ENCODE measurements at regions not wholly inside any gene's neighbourhood (a gene's known extent, or its start where the extent isn't known, plus 50 kb on each side); places are given as distances from the start of the nearest gene placed in this dataset.

DNA sequence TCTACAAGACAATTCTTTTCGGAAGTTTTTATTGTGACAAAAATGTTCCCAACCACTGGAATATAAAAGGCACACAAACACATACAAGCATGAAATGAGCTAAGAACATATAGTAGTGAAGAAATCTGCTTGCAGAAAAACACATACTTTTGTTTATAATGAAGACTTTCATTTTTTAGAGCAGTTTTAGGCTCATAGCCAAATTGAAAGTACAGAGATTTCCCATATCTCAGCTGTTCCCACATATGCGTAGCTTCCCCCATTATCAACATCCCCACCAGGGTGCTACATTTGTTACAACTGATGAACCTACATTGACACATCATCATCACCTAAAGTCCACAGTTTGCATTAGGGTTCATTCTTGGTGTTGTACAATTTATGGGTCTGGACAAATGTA lies 249.4 kb downstream of the KCTD12 start:
- no peak overlapping the region for H3K9ac ChIP-seq

DNA sequence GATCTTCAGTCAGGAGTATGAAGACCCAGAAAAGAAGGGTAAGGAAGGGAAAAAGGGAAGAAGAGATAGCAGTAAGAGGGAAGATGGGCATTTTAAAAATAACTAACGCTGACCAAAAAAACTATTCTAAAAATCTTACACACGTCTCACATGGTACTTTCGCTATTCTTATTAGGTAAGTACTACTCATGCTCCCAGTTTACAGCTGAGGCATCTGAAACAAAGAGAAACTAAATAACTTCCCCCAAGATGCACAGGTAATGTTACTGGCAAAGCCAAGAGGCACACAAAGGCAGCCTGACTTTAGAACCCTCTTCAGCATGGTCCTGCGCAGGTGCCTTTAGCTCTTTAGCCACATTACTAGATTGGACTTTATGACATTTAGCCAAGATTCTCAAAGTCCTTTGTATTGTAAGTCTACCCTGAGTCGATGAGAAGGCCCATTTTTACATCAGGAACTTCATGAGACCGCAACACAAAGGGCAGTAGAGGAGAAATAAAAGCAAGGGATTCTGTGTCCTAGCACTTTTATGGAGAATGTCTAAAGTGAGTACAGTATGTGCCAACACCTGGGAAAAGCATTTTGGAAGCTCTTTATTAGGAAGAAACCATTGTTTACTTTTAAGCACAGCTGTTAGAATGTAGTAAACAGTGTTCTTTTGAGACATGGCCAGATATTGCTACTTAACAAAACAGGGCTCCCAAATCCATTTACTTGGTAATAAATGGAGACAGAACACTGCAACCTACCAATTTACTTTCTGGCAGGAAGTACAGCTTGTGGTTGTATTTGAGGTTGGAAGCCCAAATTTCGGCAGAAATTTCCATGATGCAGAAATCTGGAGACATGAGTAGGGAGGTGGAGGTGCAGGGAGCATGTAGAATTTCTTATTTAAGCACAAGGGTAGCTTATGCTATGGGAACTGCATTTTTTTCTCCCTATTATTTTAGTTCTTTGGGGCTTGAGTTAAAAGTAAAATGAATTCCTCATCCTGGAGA lies 250.7 kb downstream of the KCTD12 start:
- Histone ChIP-seq H4K20me1 (no peaks in the 10 kb centered on the region), H3K4me3 (no peak overlapping the region), H3K27me3 (no peaks in the 10 kb centered on the region), H3K36me3 (no peaks in the 10 kb centered on the region), H3K9me3 (no peaks in the 10 kb centered on the region), H3K9ac (no peak overlapping the region), H3K4me2 (no peak overlapping the region), H3K4me1 (peaks cover 7% of the 10 kb centered on the region; the same call in 1 of the 2 replicates), H3K27ac (no peak overlapping the region)
- TF ChIP-seq Cebpa-rat (IDR thresholded peaks at IDR 0.05): no peak

More for the DNA sequence above, 249.4 kb downstream of the KCTD12 start:
- no peaks in the 10 kb centered on the region for H3K27me3 ChIP-seq
- no peak overlapping the region for H3K4me2 ChIP-seq
- no peaks in the 10 kb centered on the region for H3K36me3 ChIP-seq
- H4K20me1 ChIP-seq: no peaks in the 10 kb centered on the region
- peaks cover 7% of the 10 kb centered on the region; the same call in 1 of the 2 replicates for H3K4me1 ChIP-seq
- H3K9me3 ChIP-seq: no peaks in the 10 kb centered on the region
- no peak overlapping the region for H3K27ac ChIP-seq
- H3K4me3 ChIP-seq: no peak overlapping the region
- no peak for TF ChIP-seq Cebpa-rat (IDR thresholded peaks at IDR 0.05)

GRCh38 chr13:76634431-76635191 lies 251.6 kb downstream of the KCTD12 start:
- Histone ChIP-seq H3K9ac (no peak overlapping the region), H4K20me1 (no peaks in the 10 kb centered on the region), H3K27ac (no peak overlapping the region), H3K4me3 (no peak overlapping the region), H3K27me3 (no peaks in the 10 kb centered on the region), H3K4me1 (peaks cover 7% of the 10 kb centered on the region; the same call in 1 of the 2 replicates), H3K36me3 (no peaks in the 10 kb centered on the region), H3K9me3 (no peaks in the 10 kb centered on the region), H3K4me2 (no peak overlapping the region)
- TF ChIP-seq Cebpa-rat (IDR thresholded peaks at IDR 0.05): no peak

DNA sequence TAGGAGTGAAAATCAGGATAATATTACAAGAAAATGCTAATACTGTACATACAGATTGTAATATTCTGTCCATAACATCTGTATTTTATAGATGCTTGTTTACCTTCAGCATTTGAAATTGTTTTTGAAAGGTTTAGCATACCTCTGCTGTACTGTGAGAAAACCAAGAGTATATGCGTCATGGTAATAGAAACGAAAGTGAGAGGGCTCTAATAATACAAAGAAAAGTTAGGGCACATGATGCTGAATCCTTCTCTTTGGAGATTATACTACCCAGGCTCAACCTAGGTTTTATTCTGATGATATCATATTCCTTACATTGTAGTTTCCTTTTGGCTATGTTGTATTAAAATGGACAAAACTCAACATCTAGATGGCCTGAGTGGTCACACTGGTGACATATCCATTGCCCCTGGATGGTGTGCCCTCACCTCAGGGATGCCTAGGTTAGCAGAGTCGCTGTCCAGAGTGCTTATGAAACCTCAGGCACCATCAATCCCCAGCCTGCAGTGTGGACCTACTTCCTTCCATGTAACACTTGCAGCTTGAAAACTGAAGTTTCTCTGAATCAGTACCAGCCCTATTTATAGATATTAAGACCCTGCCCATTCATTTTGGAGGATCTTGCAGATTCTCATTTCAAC lies 253.7 kb downstream of the KCTD12 start:
- Histone ChIP-seq H4K20me1 (no peaks in the 10 kb centered on the region), H3K9ac (no peak overlapping the region), H3K36me3 (no peaks in the 10 kb centered on the region), H3K4me2 (no peak overlapping the region), H3K4me1 (peaks cover 3% of the 10 kb centered on the region; the same call in 1 of the 2 replicates), H3K9me3 (no peaks in the 10 kb centered on the region), H3K27me3 (no peaks in the 10 kb centered on the region), H3K4me3 (no peak overlapping the region), H3K27ac (no peak overlapping the region)
- TF ChIP-seq Cebpa-rat (IDR thresholded peaks at IDR 0.05): no peak

DNA sequence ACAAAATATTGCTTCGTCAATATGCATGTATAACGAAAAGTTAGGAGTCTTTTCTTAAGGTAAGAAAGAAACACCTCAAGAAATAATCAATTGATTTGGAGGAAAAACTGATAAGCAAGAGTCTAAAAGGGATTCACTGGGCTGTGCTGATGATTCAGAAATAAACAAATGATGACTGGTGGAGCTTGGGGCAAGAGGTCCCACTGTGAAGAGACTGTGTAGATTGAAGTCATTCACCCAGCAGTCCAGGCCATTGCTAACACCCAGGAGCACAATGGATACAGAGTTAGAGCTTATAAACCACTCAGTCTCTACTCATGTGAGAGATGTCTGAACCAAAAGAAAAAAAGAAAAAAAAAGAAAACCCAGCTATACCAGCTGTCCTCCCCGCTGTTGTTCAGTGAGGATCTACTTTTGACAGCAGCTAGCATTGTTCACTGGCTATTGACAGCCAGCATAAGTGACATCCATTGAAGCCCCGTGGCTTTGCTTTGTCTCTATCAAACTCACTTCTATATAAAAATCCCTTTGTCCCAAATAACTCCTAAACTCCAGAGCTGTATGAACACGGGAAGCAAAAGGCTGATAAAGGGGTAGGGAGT lies 255.5 kb downstream of the KCTD12 start:
- Histone ChIP-seq H3K9ac (no peak overlapping the region), H3K36me3 (no peaks in the 10 kb centered on the region), H3K4me2 (no peak overlapping the region), H4K20me1 (no peaks in the 10 kb centered on the region), H3K27ac (no peak overlapping the region), H3K27me3 (no peaks in the 10 kb centered on the region), H3K4me1 (no peaks in the 10 kb centered on the region), H3K4me3 (no peak overlapping the region), H3K9me3 (no peaks in the 10 kb centered on the region)
- no peak for TF ChIP-seq Cebpa-rat (IDR thresholded peaks at IDR 0.05)

GRCh38 chr13:76622315-76623040 lies 263.7 kb downstream of the KCTD12 start:
- Histone ChIP-seq H3K27ac (no peak overlapping the region), H3K9me3 (no peaks in the 10 kb centered on the region), H4K20me1 (no peaks in the 10 kb centered on the region), H3K27me3 (no peaks in the 10 kb centered on the region), H3K4me2 (no peak overlapping the region), H3K4me1 (no peaks in the 10 kb centered on the region), H3K9ac (no peak overlapping the region), H3K36me3 (no peaks in the 10 kb centered on the region), H3K4me3 (no peak overlapping the region)
- no peak for TF ChIP-seq Cebpa-rat (IDR thresholded peaks at IDR 0.05)

- Histone ChIP-seq H3K27ac (no peak overlapping the region), H3K4me2 (no peak overlapping the region), H3K36me3 (no peaks in the 10 kb centered on the region), H3K4me1 (no peaks in the 10 kb centered on the region), H3K9me3 (no peaks in the 10 kb centered on the region), H4K20me1 (no peaks in the 10 kb centered on the region), H3K9ac (no peak overlapping the region), H3K27me3 (no peaks in the 10 kb centered on the region), H3K4me3 (no peak overlapping the region)
- no peak for TF ChIP-seq Cebpa-rat (IDR thresholded peaks at IDR 0.05)
These were observed 264.5 kb downstream of the KCTD12 start for GRCh38 chr13:76621705-76622104.

DNA sequence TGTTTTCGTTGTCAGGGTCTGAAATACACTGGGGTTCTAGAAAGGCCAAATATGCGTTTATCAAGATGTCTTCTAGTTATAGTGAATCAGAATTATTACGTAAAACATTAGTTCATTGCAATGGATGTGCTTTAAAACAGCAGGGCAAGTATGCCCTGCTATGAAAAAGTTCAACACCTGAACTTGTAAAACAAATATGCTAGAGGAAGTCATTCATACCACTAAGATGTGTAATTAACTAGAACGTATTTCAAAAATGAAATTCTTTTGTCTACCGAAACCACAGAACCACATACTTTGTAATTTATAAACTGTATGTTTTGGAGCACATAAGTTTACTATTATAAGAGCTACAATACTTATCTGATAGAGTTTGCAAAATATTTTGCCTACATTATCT lies 266.2 kb downstream of the KCTD12 start:
- no peaks in the 10 kb centered on the region for H3K9me3 ChIP-seq
- H3K9ac ChIP-seq: no peak overlapping the region
- no peak overlapping the region for H3K4me3 ChIP-seq
- no peaks in the 10 kb centered on the region for H3K27me3 ChIP-seq
- H3K4me2 ChIP-seq: no peak overlapping the region
- no peak overlapping the region for H3K27ac ChIP-seq
- TF ChIP-seq Cebpa-rat (IDR thresholded peaks at IDR 0.05): no peak
- H3K4me1 ChIP-seq: no peaks in the 10 kb centered on the region
- H3K36me3 ChIP-seq: no peaks in the 10 kb centered on the region
- no peaks in the 10 kb centered on the region for H4K20me1 ChIP-seq

- Histone ChIP-seq H3K9me3 (no peaks in the 10 kb centered on the region), H4K20me1 (no peaks in the 10 kb centered on the region), H3K4me2 (no peak overlapping the region), H3K9ac (no peak overlapping the region), H3K27ac (no peak overlapping the region), H3K4me3 (no peak overlapping the region), H3K27me3 (no peaks in the 10 kb centered on the region), H3K4me1 (no peaks in the 10 kb centered on the region), H3K36me3 (no peaks in the 10 kb centered on the region)
- TF ChIP-seq Cebpa-rat (IDR thresholded peaks at IDR 0.05): no peak
These were observed 266.6 kb downstream of the KCTD12 start for GRCh38 chr13:76619631-76620030.

Data from BLaER1 (cell line).